NOMO-1 (cell line): ENCODE measurements at regions not wholly inside any gene's neighbourhood (a gene's known extent, or its start where the extent isn't known, plus 50 kb on each side); places are given as distances from the start of the nearest gene placed in this dataset.
"Not testable (repeated sequence)": the region's sequence is repeated elsewhere in the genome, so short reads cannot be mapped to it uniquely, and the experiment has no call there.

Source experiments
- DNase-seq, 2 experiments: peaks; one replicate each; lab custom pipeline; 2025; ENCODE audit not compliant: unreplicated experiment in 2 of 2; lab: John Stamatoyannopoulos, UW

DNA sequence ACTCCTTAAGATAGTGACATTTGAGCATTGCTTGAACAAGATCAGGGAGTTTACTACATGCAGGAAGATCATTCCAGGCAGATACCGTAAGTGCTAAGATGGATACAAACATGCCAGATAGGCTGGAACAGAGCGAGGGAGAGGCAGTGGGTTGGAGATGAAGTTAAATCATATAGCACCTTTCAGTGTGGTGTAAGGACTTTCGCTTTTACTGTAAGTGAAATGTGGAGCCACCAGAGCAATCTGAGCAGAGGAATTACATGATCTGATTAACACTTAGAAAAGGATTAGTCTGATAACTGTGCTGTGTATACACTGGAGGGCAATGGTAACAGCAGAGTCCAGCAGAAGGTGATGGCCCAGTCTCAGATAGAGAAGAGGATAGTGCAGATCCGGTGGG, 163.0 kb upstream of the SSTR1 start:
- DNase-seq: no peak

DNA sequence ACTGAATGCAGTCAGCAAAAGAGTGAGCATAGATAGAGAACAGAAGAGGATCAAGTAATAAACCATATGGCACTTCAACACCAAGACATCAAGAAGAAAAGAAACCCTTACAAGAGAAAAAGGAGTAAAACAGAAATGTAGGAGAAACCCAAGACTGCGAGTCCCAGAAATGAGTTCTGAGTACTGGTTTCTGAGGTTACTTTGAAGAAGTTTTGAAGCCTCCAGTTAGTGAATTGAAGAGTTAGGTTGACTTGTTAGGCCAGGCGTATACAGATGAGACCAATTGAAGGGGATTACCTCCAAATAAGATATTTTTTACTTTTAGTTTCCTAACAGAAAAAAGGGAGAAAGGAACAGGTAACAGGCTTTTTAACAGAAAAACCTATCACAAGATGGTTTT, 162.2 kb upstream of the SSTR1 start:
- DNase-seq: no peak

DNA sequence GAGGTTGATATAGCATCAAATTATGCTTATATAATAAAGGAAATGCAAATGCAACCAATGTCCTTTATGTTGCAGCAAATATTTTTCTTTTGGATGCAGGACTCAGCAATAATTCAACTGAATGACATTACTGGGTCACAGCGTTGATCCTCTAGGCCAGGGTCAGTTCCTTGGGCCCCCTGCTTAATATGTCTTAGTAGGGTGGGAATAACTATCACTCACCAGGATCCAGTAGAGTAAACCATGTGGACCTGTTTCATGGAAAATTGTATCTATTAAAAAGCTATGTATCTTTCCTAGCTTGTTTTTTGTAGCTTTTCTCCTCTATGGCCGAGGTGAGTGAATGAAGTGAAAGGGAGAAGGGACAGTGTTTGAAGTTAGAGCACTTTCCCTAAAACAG, 161.5 kb upstream of the SSTR1 start:
- no peak for DNase-seq

DNA sequence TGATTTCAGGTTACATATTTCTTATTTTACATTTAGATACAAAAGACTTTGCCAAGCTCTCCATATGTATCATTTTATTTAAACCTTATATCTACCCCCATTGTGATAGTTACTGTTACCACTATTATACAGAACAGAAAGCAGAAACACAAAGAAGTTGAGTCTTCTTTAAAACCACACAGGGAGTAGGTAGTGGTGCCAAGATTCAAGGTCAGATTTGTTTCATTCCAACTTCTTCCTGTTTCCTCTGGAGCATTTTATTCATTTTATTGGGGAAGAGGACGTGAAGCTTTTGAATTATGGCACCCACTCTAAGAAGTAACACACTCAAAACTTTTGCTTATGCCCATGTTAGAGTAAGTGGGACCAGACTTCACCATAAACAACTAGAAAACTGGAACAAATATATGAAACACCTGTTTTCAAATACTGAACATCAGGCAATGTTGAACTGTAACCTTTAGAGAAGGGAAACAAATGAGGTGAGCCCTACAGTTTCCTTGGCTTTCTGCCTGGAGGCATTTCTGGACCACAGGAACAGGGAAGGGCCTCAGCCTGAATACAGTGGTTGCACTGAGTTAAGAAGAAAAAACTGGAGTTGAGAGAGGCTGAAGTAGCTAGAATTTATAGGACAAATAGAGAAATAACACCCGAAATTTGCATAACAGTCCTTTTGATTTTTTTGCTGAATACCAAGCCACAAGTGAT, 160.4 kb upstream of the SSTR1 start:
- DNase-seq: no peak

DNA sequence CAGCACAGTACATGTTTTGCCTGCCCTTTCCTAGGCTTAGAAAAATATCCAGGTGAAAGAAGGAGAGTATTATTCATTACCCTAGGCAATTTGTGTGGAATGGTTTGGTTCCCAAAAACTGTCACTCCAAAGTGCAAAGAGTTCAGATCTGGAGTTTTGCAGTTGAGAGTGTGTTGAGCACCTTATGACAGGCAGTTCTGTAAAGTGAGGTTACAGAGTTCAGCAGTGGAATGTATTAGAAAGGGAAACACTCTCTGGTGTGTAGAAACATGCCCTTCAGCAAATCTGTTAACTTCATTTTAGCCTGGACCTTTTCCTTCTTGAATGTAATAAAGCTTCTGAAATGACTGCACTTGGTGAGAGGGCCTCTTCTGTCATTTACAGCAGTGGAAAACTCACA, 154.0 kb upstream of the SSTR1 start:
- no peak for DNase-seq

GRCh38 chr14:38056270-38056669, 151.4 kb upstream of the SSTR1 start:
- no peak for DNase-seq

DNA sequence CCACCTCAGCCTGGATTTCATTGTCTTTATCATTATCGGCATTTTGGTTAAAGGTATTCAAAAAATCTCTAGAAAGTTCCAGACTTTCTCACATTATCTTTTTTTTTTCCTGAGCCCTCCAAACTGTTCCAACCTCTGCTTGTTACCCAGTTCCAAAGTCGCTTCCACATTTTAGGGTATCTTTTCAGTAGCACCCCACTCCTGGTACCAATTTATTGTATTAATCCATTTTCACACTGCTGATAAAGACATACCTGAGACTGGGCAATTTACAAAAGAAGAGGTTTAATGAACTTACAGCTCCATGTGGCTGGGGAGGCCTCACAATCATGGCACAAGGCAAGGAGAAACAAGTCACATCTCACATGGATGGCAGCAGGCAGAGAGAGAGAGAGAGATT, 145.5 kb upstream of the SSTR1 start:
- DNase-seq: not testable (repeated sequence)

- DNase-seq: no peak
These were observed 143.9 kb upstream of the SSTR1 start for GRCh38 chr14:38063711-38064320.

- DNase-seq: no peak
These were observed 142.5 kb upstream of the SSTR1 start for GRCh38 chr14:38065106-38065762.

- DNase-seq: no peak
These were observed 137.6 kb upstream of the SSTR1 start for GRCh38 chr14:38070061-38070588.

DNA sequence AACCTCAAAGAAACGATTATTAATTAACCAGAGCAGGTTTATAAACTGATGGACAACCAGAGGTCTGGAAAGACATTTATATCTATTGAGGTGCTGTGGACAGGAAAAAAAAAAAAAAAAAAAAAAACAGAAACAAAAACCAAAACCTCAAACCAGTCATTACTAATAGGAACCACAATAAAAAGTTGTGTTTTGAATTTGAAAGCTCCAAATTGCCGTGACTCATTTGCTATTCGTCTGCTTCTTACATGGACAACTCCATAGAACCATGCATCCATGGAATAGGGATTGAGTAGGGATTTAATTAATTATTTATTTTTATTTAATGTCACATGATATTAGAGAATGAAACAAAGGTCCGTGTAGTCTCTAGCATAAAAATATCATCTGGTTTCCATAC, 134.1 kb upstream of the SSTR1 start:
- DNase-seq: no peak

DNA sequence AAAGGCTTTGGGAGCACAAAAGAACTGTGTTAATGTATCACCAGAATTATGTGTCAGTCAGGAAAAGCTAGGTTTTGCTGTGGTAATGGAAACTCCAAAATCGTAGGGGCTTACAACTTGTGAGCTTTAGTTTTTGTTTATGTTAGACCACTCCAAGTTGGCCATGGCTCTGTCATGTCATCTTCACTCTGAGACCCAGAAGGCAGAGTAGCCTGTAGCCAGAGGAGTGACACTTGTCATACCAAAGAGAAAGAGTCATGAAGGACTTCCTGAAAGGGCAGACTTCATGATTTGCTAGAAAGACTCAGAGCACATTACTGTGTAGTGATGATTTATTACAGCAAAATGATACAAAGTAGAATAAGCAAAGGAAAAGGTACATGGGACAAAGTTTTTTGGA, 133.6 kb upstream of the SSTR1 start:
- no peak for DNase-seq

GRCh38 chr14:38074754-38075153, 132.9 kb upstream of the SSTR1 start:
- no peak for DNase-seq

DNA sequence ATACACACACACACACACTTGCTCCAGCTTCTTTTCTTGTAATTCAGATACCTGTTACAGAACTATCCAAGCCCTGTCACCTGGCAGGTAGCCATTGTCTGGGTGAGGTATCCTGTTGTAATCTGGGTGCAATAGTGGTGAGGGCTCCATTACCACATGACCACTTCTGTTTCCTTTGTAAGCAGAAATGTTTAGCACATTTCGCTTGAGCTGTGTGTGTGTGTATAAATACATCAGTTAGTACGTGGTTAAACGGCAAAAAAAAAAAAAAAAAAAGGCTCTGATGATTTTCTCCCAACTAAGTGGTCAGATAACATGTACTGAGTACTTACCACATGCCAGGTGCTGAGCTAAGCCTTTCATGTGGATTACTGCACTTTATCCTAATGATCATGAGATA, 129.3 kb upstream of the SSTR1 start:
- no peak for DNase-seq

GRCh38 chr14:38079268-38079667, 128.4 kb upstream of the SSTR1 start:
- DNase-seq: no peak

- no peak for DNase-seq
These were observed 127.8 kb upstream of the SSTR1 start for GRCh38 chr14:38079886-38080285.

GRCh38 chr14:38080696-38081095, 127.0 kb upstream of the SSTR1 start:
- no peak for DNase-seq

GRCh38 chr14:38083039-38083438, 124.7 kb upstream of the SSTR1 start:
- DNase-seq: no peak

- no peak for DNase-seq
These were observed 118.6 kb upstream of the SSTR1 start for GRCh38 chr14:38089123-38089522.

DNA sequence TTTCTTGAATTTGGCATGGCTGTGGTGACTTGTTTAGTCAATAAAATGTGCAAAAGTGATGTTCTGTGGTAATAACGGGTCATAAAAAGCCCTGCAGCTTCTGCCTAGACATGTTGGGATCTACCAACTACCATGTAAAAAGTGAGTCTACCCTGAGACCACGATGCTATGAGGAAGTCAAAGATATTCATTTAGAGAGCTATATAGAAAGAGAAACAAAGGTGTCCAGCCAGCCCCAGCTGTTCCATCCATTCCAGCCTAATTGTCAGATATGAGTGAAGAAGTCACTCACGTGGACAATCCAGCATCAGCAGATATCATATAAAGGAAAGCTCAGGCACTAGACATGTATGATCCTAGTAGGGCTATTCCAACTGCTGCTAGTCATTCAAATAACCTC, 117.2 kb upstream of the SSTR1 start:
- DNase-seq: no peak

DNA sequence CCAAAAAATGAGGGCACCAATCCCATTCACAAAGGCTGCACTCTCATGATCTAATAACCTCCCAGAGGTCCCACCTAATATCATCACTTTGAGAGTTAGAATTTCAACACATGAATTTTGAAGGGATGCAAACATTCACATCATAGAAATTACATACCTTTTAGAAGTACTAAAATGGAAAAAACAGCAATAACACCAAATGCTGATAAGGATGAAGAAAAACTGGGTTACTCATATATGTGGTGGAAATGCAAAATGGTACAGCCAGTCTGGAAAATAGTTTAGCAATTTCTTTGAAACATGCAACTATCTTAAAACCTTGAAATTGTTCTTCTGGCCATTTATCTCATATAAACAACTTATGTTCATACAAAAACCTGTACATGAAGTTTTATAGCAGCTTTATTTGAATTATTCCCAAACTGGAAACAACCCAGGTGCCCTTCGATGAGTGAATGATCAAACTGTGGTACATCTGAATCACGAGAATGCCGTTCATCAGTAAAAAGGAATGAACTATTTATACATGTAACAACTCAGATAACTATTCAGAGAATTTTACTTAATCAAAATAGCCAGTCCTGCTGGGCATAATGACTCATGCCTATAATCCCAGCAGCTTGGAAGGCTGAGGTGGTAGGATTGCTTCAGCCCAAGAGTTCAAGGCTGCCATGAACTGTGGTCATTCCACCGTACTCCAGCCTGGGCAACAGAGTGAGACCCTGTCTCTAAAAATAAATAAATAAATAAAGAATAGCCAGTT, 109.4 kb upstream of the SSTR1 start:
- no peak for DNase-seq
